C4-2B (cell line): ENCODE measurements at regions not wholly inside any gene's neighbourhood (a gene's known extent, or its start where the extent isn't known, plus 50 kb on each side); places are given as distances from the start of the nearest gene placed in this dataset.

Experiments
- CTCF ChIP-seq: fragments of 450-650 bp; conservative IDR thresholded peaks from 2 replicates; pipeline ENCODE4 v1.5.1; 2017; ENCODE audit warnings: mild to moderate bottlenecking
- ZFX ChIP-seq: fragments of 450-650 bp; IDR thresholded peaks from 2 replicates; pipeline ENCODE4 v1.6.1; 2017

GRCh38 chrX:109187473-109188168 lies 294.3 kb downstream of the GUCY2F start:
- TF ChIP-seq CTCF = no peak
- no peak for TF ChIP-seq ZFX
